Endothelial cell of umbilical vein (primary cell): ENCODE measurements at regions not wholly inside any gene's neighbourhood (a gene's known extent, or its start where the extent isn't known, plus 50 kb on each side); places are given as distances from the start of the nearest gene placed in this dataset.

Experiments used
- BruUV-seq: library from RNA; stranded (reverse); fragments of 400-500 nt; replicated peaks from 2 replicates; lab custom pipeline; 2021; lab: Mats Ljungman, UMichigan
- CTCF ChIA-PET: fragments of 300-600, 350-600 bp; sonication (Branson Sonifier 250); formaldehyde crosslinking; loops from one replicate; lab custom pipeline; 2021; ENCODE audit warnings: antibody characterized with exemption, inconsistent platforms; lab: Charles Lee
- POLR2A ChIA-PET: fragments of 300-600, 350-600 bp; sonication (Branson Sonifier 250); formaldehyde crosslinking; loops from one replicate; lab custom pipeline; 2021; ENCODE audit warnings: antibody characterized with exemption, inconsistent platforms; lab: Charles Lee
- DNase-seq: peaks from one replicate; pipeline ENCODE4 v3.0.0-alpha.2; 2011; ENCODE audit warnings: low read depth, low spot score
- FAIRE-seq: peaks from 2 replicates; lab custom pipeline; 2011; peaks lifted over from hg19 to GRCh38; lab: Jason Lieb, UNC
- H2AFZ ChIP-seq: 2 replicates; pipeline ENCODE4 v1.6.0; 2012; ENCODE audit warnings: low read depth, low read length, control low read depth, inconsistent platforms
- H3K27ac ChIP-seq: 2 replicates; pipeline ENCODE4 v1.5.1; 2011; ENCODE audit warnings: low read depth, mild to moderate bottlenecking, control low read depth, low read length, moderate library complexity; ENCODE audit not compliant: insufficient read depth
- H3K27me3 ChIP-seq, 2 experiments: 2 replicates each; pipeline versions ENCODE4 v1.6.0 to v1.6.1; 2011; ENCODE audit warnings: low read length in 2 of 2, mixed read lengths in 1 of 2; ENCODE audit not compliant: control insufficient read depth in 2 of 2, insufficient read depth in 2 of 2
- H3K36me3 ChIP-seq, 2 experiments: 2 replicates in 1 of 2; 3 replicates in 1 of 2; pipeline ENCODE4 v1.5.1; 2011; ENCODE audit warnings: low read length in 2 of 2, mild to moderate bottlenecking in 1 of 2, moderate library complexity in 1 of 2; ENCODE audit not compliant: control insufficient read depth in 2 of 2, insufficient read depth in 2 of 2; ENCODE audit errors: extremely low read depth in 1 of 2
- H3K4me1 ChIP-seq: 3 replicates; pipeline ENCODE4 v1.5.1; 2011; ENCODE audit warnings: mild to moderate bottlenecking, low read length; ENCODE audit not compliant: control insufficient read depth, insufficient read depth; ENCODE audit errors: extremely low read depth
- H3K4me2 ChIP-seq: 2 replicates; pipeline ENCODE4 v1.6.1; 2011; ENCODE audit warnings: low read length, control low read depth, mixed read lengths; ENCODE audit not compliant: insufficient read depth
- H3K4me3 ChIP-seq, 3 experiments: fragments of 200-600 bp in 1 of 3; sonication (generic), shearing (Covaris generic) in 1 of 3; replicated peaks in 1 of 3; 2 replicates each; pipeline ENCODE4 v1.5.1; 2011 to 2016; ENCODE audit warnings: control low read depth in 3 of 3, low read length in 3 of 3, mild to moderate bottlenecking in 2 of 3, inconsistent platforms in 1 of 3, low read depth in 1 of 3, moderate library complexity in 1 of 3; ENCODE audit not compliant: insufficient read depth in 1 of 3
- H3K79me2 ChIP-seq: 2 replicates; pipeline ENCODE4 v1.6.0; 2012; ENCODE audit warnings: low read length, inconsistent platforms; ENCODE audit not compliant: control insufficient read depth, insufficient read depth
- H3K9ac ChIP-seq: replicated peaks from 2 replicates; pipeline ENCODE3; 2011; ENCODE audit warnings: low read length, control low read depth; ENCODE audit not compliant: insufficient read depth; ENCODE audit errors: extremely low read depth
- H3K9me1 ChIP-seq: replicated peaks from 3 replicates; pipeline ENCODE4 v1.6.0; 2011; ENCODE audit warnings: mild to moderate bottlenecking, low read length; ENCODE audit not compliant: control insufficient read depth, insufficient read depth; ENCODE audit errors: extremely low read depth
- H3K9me3 ChIP-seq: replicated peaks from 2 replicates; pipeline ENCODE4 v1.5.1; 2012; ENCODE audit warnings: low read length, inconsistent platforms; ENCODE audit not compliant: control insufficient read depth, insufficient read depth
- H4K20me1 ChIP-seq: replicated peaks from 2 replicates; pipeline ENCODE3; 2011; ENCODE audit warnings: mild to moderate bottlenecking, low read length; ENCODE audit not compliant: control insufficient read depth, insufficient read depth; ENCODE audit errors: extremely low read depth
- EZH2 ChIP-seq: IDR thresholded peaks from 2 replicates; pipeline ENCODE4 v1.6.1; 2012; ENCODE audit warnings: borderline replicate concordance, low read depth, mild to moderate bottlenecking, moderate library complexity, low read length, inconsistent platforms; ENCODE audit not compliant: severe bottlenecking
- FOS ChIP-seq: IDR thresholded peaks from 2 replicates; pipeline ENCODE4 v1.6.1; 2011; ENCODE audit warnings: mild to moderate bottlenecking, low read length, moderate library complexity, borderline replicate concordance; ENCODE audit not compliant: insufficient read depth
- GATA2 ChIP-seq: IDR thresholded peaks from 2 replicates; pipeline ENCODE4 v1.7.0; 2011; ENCODE audit warnings: low read depth, mild to moderate bottlenecking, moderate library complexity, mixed read lengths, low read length; ENCODE audit not compliant: insufficient read length, insufficient read depth
- JUN ChIP-seq: IDR thresholded peaks from 2 replicates; pipeline ENCODE4 v1.6.1; 2011; ENCODE audit warnings: borderline replicate concordance, low read depth; ENCODE audit not compliant: insufficient read length, insufficient read depth
- MYC ChIP-seq: IDR thresholded peaks from one replicate; pipeline ENCODE4 v1.6.1; 2011; ENCODE audit warnings: mild to moderate bottlenecking, low read depth, low read length
- POLR2A ChIP-seq: IDR thresholded peaks from 2 replicates; pipeline ENCODE4 v1.6.1; 2012; ENCODE audit warnings: low read depth, mild to moderate bottlenecking, control low read depth, low read length
- POLR2AphosphoS5 ChIP-seq: IDR thresholded peaks from 2 replicates; pipeline ENCODE4 v1.6.1; 2012; ENCODE audit warnings: low read depth, mild to moderate bottlenecking, control low read depth, low read length, moderate library complexity; ENCODE audit not compliant: insufficient read depth
- dilution Hi-C: fragments of 300-500 bp; cut with MboI; formaldehyde crosslinking; loops from one replicate; pipeline ENCODE4 v1.15.0; 2019; ENCODE audit warnings: low sequenced_read_pairs; ENCODE audit not compliant: extremely low pct_ligation_motif_present
- intact Hi-C: fragments of 100-400 bp; cut with micrococcal nuclease; formaldehyde crosslinking; loops from one replicate; pipeline ENCODE4 v1.10.0; 2022
- TF ChIP-seq, protein P1 (sequence below), 2 donors: IDR thresholded peaks; 1 replicate in 1 of 2; 2 replicates in 1 of 2; pipeline ENCODE4 v1.5.1; 2011; ENCODE audit warnings: low read length in 2 of 2, mild to moderate bottlenecking in 2 of 2, moderate library complexity in 2 of 2, control low read depth in 1 of 2, inconsistent platforms in 1 of 2, low read depth in 1 of 2; ENCODE audit not compliant: insufficient read depth in 1 of 2; ENCODE audit errors: extremely low read depth in 1 of 2
- TF ChIP-seq, protein P2 (sequence below): IDR thresholded peaks from 2 replicates; pipeline ENCODE4 v1.6.1; 2011; ENCODE audit not compliant: insufficient read depth, insufficient read length

DNA sequence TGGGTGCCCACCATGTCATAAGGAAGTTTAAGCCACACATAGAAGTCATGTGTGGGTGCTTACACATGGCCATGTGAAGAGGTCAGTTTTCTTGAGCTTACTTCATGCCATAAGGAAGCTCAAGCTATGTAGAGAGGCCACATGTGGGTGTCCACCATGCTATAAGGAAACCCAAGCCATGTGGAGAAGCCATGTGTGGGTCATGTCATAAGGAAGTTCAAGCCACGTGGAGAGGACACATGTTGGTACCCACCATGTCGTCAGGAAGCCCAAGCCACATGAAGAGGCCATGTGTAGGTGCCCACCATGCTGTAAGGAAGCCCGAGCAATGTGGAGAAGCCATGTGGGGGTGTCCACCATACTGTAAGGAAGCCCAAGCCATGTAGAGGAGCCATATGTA lies 1089.2 kb upstream of the AUTS2 start:
- H3K36me3 ChIP-seq, result no peaks in the 10 kb centered on the region
- no peak overlapping the region for H3K9ac ChIP-seq
- H3K27me3 ChIP-seq, result no peaks in the 10 kb centered on the region
- ChIA-PET POLR2A (no interaction called here), CTCF (no interaction called here)
- H3K4me3 ChIP-seq, result no peak overlapping the region
- TF ChIP-seq FOS (no peak), EZH2 (no peak), POLR2A (no peak), JUN (no peak), POLR2AphosphoS5 (no peak), MYC (no peak), GATA2 (no peak)
- TF ChIP-seq, protein P1, sequence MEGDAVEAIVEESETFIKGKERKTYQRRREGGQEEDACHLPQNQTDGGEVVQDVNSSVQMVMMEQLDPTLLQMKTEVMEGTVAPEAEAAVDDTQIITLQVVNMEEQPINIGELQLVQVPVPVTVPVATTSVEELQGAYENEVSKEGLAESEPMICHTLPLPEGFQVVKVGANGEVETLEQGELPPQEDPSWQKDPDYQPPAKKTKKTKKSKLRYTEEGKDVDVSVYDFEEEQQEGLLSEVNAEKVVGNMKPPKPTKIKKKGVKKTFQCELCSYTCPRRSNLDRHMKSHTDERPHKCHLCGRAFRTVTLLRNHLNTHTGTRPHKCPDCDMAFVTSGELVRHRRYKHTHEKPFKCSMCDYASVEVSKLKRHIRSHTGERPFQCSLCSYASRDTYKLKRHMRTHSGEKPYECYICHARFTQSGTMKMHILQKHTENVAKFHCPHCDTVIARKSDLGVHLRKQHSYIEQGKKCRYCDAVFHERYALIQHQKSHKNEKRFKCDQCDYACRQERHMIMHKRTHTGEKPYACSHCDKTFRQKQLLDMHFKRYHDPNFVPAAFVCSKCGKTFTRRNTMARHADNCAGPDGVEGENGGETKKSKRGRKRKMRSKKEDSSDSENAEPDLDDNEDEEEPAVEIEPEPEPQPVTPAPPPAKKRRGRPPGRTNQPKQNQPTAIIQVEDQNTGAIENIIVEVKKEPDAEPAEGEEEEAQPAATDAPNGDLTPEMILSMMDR (IDR thresholded peaks at IDR 0.05; ENCODE audit: extremely low read depth in 1 of 2, insufficient read depth in 1 of 2, low read depth in 1 of 2, low read length in 2 of 2), result no peak
- TF ChIP-seq, protein P2, sequence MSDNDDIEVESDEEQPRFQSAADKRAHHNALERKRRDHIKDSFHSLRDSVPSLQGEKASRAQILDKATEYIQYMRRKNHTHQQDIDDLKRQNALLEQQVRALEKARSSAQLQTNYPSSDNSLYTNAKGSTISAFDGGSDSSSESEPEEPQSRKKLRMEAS, result no peak
- no peak overlapping the region for H3K4me2 ChIP-seq
- no peaks in the 10 kb centered on the region for H3K79me2 ChIP-seq
- DNase-seq, result no peak
- no peak overlapping the region for H2AFZ ChIP-seq
- H3K9me1 ChIP-seq, result no peaks in the 10 kb centered on the region
- no TSS peak for BruUV-seq
- dilution Hi-C loops (no loop called here), intact Hi-C loops (no loop called here)
- no peaks in the 10 kb centered on the region for H3K4me1 ChIP-seq
- no peak overlapping the region for H3K27ac ChIP-seq
- H4K20me1 ChIP-seq, result no peaks in the 10 kb centered on the region
- FAIRE-seq, result no peak
- no peaks in the 10 kb centered on the region for H3K9me3 ChIP-seq
